HEK293 (cell line): ENCODE measurements at regions not wholly inside any gene's neighbourhood (a gene's known extent, or its start where the extent isn't known, plus 50 kb on each side); places are given as distances from the start of the nearest gene placed in this dataset.

ENCODE experiments used
- CTCF ChIA-PET: fragments of 350-600 bp; formaldehyde crosslinking; extraction: SDS; loops from one replicate; lab custom pipeline; 2021; ENCODE audit warnings: antibody characterized with exemption; lab: Yijun Ruan, JAX
- POLR2A ChIA-PET: fragments of 300-600 bp; formaldehyde crosslinking; extraction: SDS; loops from one replicate; lab custom pipeline; 2020; ENCODE audit warnings: antibody characterized with exemption, inconsistent platforms; lab: Yijun Ruan, JAX
- H3K27ac ChIP-seq: fragments of 200-500 bp; sonication (Bioruptor generic); 2 replicates; pipeline ENCODE4 v1.5.1; 2014; ENCODE audit warnings: low read depth, low read length, control low read depth, inconsistent platforms; ENCODE audit errors: extremely low read depth
- H3K36me3 ChIP-seq, 2 experiments: fragments of 200-500 bp in 1 of 2; sonication (Bioruptor generic) in 1 of 2; 1 replicate in 1 of 2; 2 replicates in 1 of 2; pipeline ENCODE4 v1.5.1; 2014 to 2017; ENCODE audit warnings: inconsistent platforms in 2 of 2, low read length in 2 of 2; ENCODE audit not compliant: control insufficient read depth in 2 of 2, insufficient read depth in 1 of 2
- H3K4me1 ChIP-seq: fragments of 200-500 bp; sonication (Bioruptor generic); 2 replicates; pipeline ENCODE4 v1.5.1; 2014; ENCODE audit warnings: mild to moderate bottlenecking, low read length, inconsistent platforms; ENCODE audit not compliant: control insufficient read depth, insufficient read depth
- H3K4me3 ChIP-seq: 2 replicates; pipeline ENCODE4 v1.5.1; 2011; ENCODE audit warnings: low read depth, mild to moderate bottlenecking, control low read depth, low read length, moderate library complexity
- H3K9me3 ChIP-seq: fragments of 200-500 bp; sonication (Bioruptor generic); 2 replicates; pipeline ENCODE4 v1.5.1; 2014; ENCODE audit warnings: low read depth, low read length, inconsistent platforms; ENCODE audit not compliant: control insufficient read depth, insufficient read depth
- MEIS1 ChIP-seq: sonication (generic); formaldehyde crosslinking; IDR thresholded peaks from 2 replicates; pipeline ENCODE4 v1.8.1; 2022; ENCODE audit warnings: missing genetic modification reagents, mild to moderate bottlenecking, borderline replicate concordance
- OSR2 ChIP-seq: fragments of 450-650 bp; formaldehyde crosslinking; IDR thresholded peaks from 2 replicates; pipeline ENCODE4 v1.5.1; 2016; ENCODE audit warnings: missing biosample characterization, missing genetic modification characterization
- PBX3 ChIP-seq: sonication (generic); formaldehyde crosslinking; IDR thresholded peaks from 2 replicates; pipeline ENCODE4 v1.8.1; 2022; ENCODE audit warnings: mild to moderate bottlenecking, moderate library complexity, missing genetic modification reagents
- RBAK ChIP-seq: fragments of 450-650 bp; formaldehyde crosslinking; IDR thresholded peaks from 2 replicates; pipeline ENCODE4 v1.5.1; 2016; ENCODE audit warnings: missing biosample characterization, missing genetic modification characterization
- SCRT1 ChIP-seq: fragments of 450-650 bp; formaldehyde crosslinking; IDR thresholded peaks from 2 replicates; pipeline ENCODE4 v1.5.1; 2016; ENCODE audit warnings: missing biosample characterization, missing genetic modification characterization, borderline replicate concordance
- SETDB1 ChIP-seq: IDR thresholded peaks from one replicate; pipeline ENCODE4 v1.6.1; 2017; ENCODE audit warnings: mild to moderate bottlenecking, low read length, moderate library complexity, mixed read lengths; ENCODE audit not compliant: insufficient read length
- WT1 ChIP-seq: fragments of 450-650 bp; formaldehyde crosslinking; IDR thresholded peaks from 2 replicates; pipeline ENCODE4 v1.5.1; 2016; ENCODE audit warnings: missing biosample characterization, missing genetic modification characterization
- ZBTB21 ChIP-seq: fragments of 450-650 bp; formaldehyde crosslinking; IDR thresholded peaks from 2 replicates; pipeline ENCODE4 v1.5.1; 2017; ENCODE audit warnings: missing biosample characterization, missing genetic modification characterization
- ZNF133 ChIP-seq: fragments of 450-650 bp; formaldehyde crosslinking; IDR thresholded peaks from 2 replicates; pipeline ENCODE4 v1.5.1; 2016; ENCODE audit warnings: missing biosample characterization, missing genetic modification characterization
- ZNF175 ChIP-seq: fragments of 450-650 bp; formaldehyde crosslinking; IDR thresholded peaks from 2 replicates; pipeline ENCODE4 v1.5.1; 2016; ENCODE audit warnings: missing biosample characterization, missing genetic modification characterization
- ZNF18 ChIP-seq: fragments of 450-650 bp; formaldehyde crosslinking; IDR thresholded peaks from 2 replicates; pipeline ENCODE4 v1.5.1; 2016; ENCODE audit warnings: missing biosample characterization, missing genetic modification characterization
- ZNF184 ChIP-seq: fragments of 450-650 bp; IDR thresholded peaks from 2 replicates; pipeline ENCODE4 v1.5.1; 2018; ENCODE audit warnings: missing biosample characterization, mild to moderate bottlenecking, missing genetic modification characterization
- ZNF350 ChIP-seq: fragments of 450-650 bp; formaldehyde crosslinking; IDR thresholded peaks from 2 replicates; pipeline ENCODE4 v1.5.0; 2017; ENCODE audit warnings: missing biosample characterization, mild to moderate bottlenecking, missing genetic modification characterization
- ZNF404 ChIP-seq: fragments of 450-650 bp; formaldehyde crosslinking; IDR thresholded peaks from 2 replicates; pipeline ENCODE4 v1.5.1; 2017; ENCODE audit warnings: missing biosample characterization, missing genetic modification characterization
- ZNF501 ChIP-seq: fragments of 450-650 bp; formaldehyde crosslinking; IDR thresholded peaks from 2 replicates; pipeline ENCODE4 v1.5.1; 2016; ENCODE audit warnings: missing biosample characterization, missing genetic modification characterization
- ZNF510 ChIP-seq: fragments of 450-650 bp; formaldehyde crosslinking; IDR thresholded peaks from 2 replicates; pipeline ENCODE4 v1.5.1; 2018; ENCODE audit warnings: mild to moderate bottlenecking, missing genetic modification characterization, missing biosample characterization; ENCODE audit not compliant: insufficient replicate concordance
- ZNF513 ChIP-seq: fragments of 450-650 bp; IDR thresholded peaks from 2 replicates; pipeline ENCODE4 v1.5.1; 2018; ENCODE audit warnings: missing biosample characterization, missing genetic modification characterization
- ZNF518A ChIP-seq: fragments of 450-650 bp; formaldehyde crosslinking; conservative IDR thresholded peaks from 2 replicates; pipeline ENCODE4 v1.5.1; 2016; ENCODE audit warnings: low read depth, missing biosample characterization, missing genetic modification characterization
- ZNF548 ChIP-seq: fragments of 450-650 bp; formaldehyde crosslinking; IDR thresholded peaks from 2 replicates; pipeline ENCODE4 v1.5.1; 2016; ENCODE audit warnings: missing biosample characterization, missing genetic modification characterization
- ZNF555 ChIP-seq: fragments of 450-650 bp; formaldehyde crosslinking; conservative IDR thresholded peaks from 2 replicates; pipeline ENCODE4 v1.5.1; 2017; ENCODE audit warnings: missing biosample characterization, mild to moderate bottlenecking, missing genetic modification characterization, inconsistent platforms
- ZNF585B ChIP-seq: fragments of 450-650 bp; formaldehyde crosslinking; IDR thresholded peaks from 2 replicates; pipeline ENCODE4 v1.5.1; 2016; ENCODE audit warnings: missing biosample characterization, missing genetic modification characterization
- ZNF704 ChIP-seq: fragments of 450-650 bp; formaldehyde crosslinking; IDR thresholded peaks from 2 replicates; pipeline ENCODE4 v1.5.1; 2016; ENCODE audit warnings: missing biosample characterization, missing genetic modification characterization
- ZNF791 ChIP-seq: fragments of 450-650 bp; formaldehyde crosslinking; IDR thresholded peaks from 2 replicates; pipeline ENCODE4 v1.5.1; 2016; ENCODE audit warnings: missing biosample characterization, missing genetic modification characterization

GRCh38 chr20:41784209-41784958, 166.2 kb upstream of the CHD6 start (continued):
- TF ChIP-seq ZNF518A (no peak), ZNF184 (tag by site-specific recombination) (no peak), SETDB1 (no peak), MEIS1 (CRISPR knock-in tag) (no peak), PBX3 (CRISPR knock-in tag) (no peak), ZNF18 (tag by site-specific recombination) (no peak), ZBTB21 (no peak), ZNF501 (no peak), ZNF791 (tag by site-specific recombination) (no peak), ZNF404 (no peak), ZNF133 (tag by site-specific recombination) (no peak), RBAK (tag by site-specific recombination) (no peak), OSR2 (no peak), ZNF175 (tag by site-specific recombination) (no peak)
- TF ChIP-seq, all 188 proteins: peak for 0

- no peaks in the 10 kb centered on the region for H3K4me1 ChIP-seq
- POLR2A ChIA-PET, result no interaction called here
- CTCF ChIA-PET, result no interaction called here
- no peak overlapping the region for H3K27ac ChIP-seq
- no peak overlapping the region for H3K4me3 ChIP-seq
- no peaks in the 10 kb centered on the region for H3K9me3 ChIP-seq
- H3K36me3 ChIP-seq, result no peaks in the 10 kb centered on the region
- TF ChIP-seq ZNF510 (tag by site-specific recombination) (no peak), WT1 (no peak), ZNF555 (tag by site-specific recombination) (no peak), ZNF585B (tag by site-specific recombination) (no peak), ZNF513 (tag by site-specific recombination) (no peak), ZNF350 (tag by site-specific recombination) (no peak), SCRT1 (tag by site-specific recombination) (no peak), ZNF704 (tag by site-specific recombination) (no peak), ZNF548 (tag by site-specific recombination) (no peak)
These were observed 165.4 kb upstream of the CHD6 start for GRCh38 chr20:41783423-41784208.
